Fibroblast of pulmonary artery (primary cell): ENCODE measurements at regions not wholly inside any gene's neighbourhood (a gene's known extent, or its start where the extent isn't known, plus 50 kb on each side); places are given as distances from the start of the nearest gene placed in this dataset.

Source experiments
- DNase-seq: peaks from one replicate; pipeline ENCODE4 v3.0.0-alpha.2; 2010; ENCODE audit warnings: low read depth
- H3K4me3 ChIP-seq: replicated peaks from 2 replicates; pipeline ENCODE4 v1.5.1; 2011; ENCODE audit warnings: low read depth, mild to moderate bottlenecking, control low read depth, low read length, moderate library complexity
- CTCF ChIP-seq: IDR thresholded peaks from 2 replicates; pipeline ENCODE4 v1.5.1; 2011; ENCODE audit warnings: mild to moderate bottlenecking, control low read depth, low read length, inconsistent platforms; ENCODE audit errors: missing control alignments

- no peak for TF ChIP-seq CTCF
- no peak for DNase-seq
- no peak overlapping the region for H3K4me3 ChIP-seq
These were observed 1897.5 kb downstream of the EFNA5 start for GRCh38 chr5:105773241-105773640.

- H3K4me3 ChIP-seq: no peak overlapping the region
- no peak for TF ChIP-seq CTCF
- DNase-seq: no peak
These were observed 1903.5 kb downstream of the EFNA5 start for GRCh38 chr5:105767267-105767666.

GRCh38 chr5:105762728-105763127 is 1908.0 kb downstream of the EFNA5 start:
- no peak for DNase-seq
- TF ChIP-seq CTCF: no peak

GRCh38 chr5:105754056-105754455 is 1916.7 kb downstream of the EFNA5 start:
- peak; percentile 2 for DNase-seq

More at GRCh38 chr5:105762728-105763127, 1908.0 kb downstream of the EFNA5 start:
- no peak overlapping the region for H3K4me3 ChIP-seq

GRCh38 chr5:105752801-105753200 is 1917.9 kb downstream of the EFNA5 start:
- peak; percentile 1 for DNase-seq
- TF ChIP-seq CTCF: no peak
- no peak overlapping the region for H3K4me3 ChIP-seq

More at GRCh38 chr5:105754056-105754455, 1916.7 kb downstream of the EFNA5 start:
- TF ChIP-seq CTCF: no peak
- no peak overlapping the region for H3K4me3 ChIP-seq

GRCh38 chr5:105751908-105752307 is 1918.8 kb downstream of the EFNA5 start:
- TF ChIP-seq CTCF: no peak
- H3K4me3 ChIP-seq: no peak overlapping the region
- no peak for DNase-seq

- H3K4me3 ChIP-seq: no peak overlapping the region
- DNase-seq: no peak
- TF ChIP-seq CTCF: no peak
These were observed 1925.6 kb downstream of the EFNA5 start for GRCh38 chr5:105745111-105745510.
